ENCODE measurements at regions not wholly inside any gene's neighbourhood (a gene's known extent, or its start where the extent isn't known, plus 50 kb on each side); places are given as distances from the start of the nearest gene placed in this dataset.
"Not testable (repeated sequence)": the region's sequence is repeated elsewhere in the genome, so short reads cannot be mapped to it uniquely, and the experiment has no call there.

- no peak for DNase-seq (ENCODE audit: low read depth in 2 of 2)
Observed at GRCh38 chr5:32534041-32534440, 51.3 kb upstream of the SUB1 start.

DNA sequence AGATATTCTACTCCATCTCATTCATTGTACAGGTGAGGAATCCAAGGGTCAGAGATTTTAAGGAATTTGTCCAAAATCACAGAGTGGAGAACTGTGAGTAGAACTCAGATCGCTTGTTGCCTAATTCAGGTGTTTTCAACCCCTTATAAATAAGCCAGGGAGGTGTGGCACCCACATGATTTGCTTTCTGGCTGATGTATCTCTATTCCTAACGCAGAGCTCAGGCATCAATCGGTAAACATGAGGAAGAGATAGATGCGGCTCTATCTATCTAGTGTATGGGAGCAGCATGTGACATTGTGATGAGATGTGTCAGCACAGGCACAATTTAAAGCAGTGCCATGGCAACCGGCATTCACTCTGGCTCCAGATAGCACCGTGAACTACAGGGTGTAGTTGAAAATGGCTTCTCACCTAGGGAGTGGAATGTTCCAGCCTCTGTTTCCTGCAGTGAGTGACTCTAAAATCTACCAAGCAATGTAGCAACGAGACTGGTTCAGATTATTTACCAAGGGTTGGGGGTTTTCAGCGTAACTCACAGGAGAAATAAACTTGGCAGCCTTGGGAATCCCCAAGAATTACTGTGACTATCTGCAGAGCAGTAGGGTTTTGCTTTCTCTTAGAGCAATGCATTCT is 53.4 kb upstream of the SUB1 start:
- peak; percentile 21 to 27 for DNase-seq (ENCODE audit: low read depth in 2 of 2)

- DNase-seq (ENCODE audit: low read depth in 2 of 2): not testable (repeated sequence)
Observed at GRCh38 chr5:32527321-32527720, 58.0 kb upstream of the SUB1 start.

GRCh38 chr5:32526810-32527209 is 58.5 kb upstream of the SUB1 start:
- no peak for DNase-seq (ENCODE audit: low read depth in 2 of 2)

DNA sequence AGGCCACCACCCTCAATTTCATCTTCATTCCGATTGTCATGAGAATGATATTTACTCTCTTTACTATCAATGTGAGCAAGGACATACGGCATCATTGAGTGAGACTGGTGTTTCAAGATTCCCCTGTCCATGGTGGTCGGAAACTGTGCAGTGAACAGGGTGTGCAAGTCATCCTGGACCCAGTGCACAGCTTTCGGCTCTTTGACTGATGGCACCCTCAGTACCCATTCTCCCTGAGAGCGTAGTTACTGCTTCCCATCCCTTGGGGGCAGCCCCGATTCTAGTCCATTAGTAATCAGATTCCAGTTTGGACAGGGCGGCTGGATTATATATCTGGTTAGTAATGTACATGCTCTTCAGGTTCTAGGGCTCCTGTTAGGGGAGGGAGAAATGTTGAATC is 61.7 kb upstream of the SUB1 start:
- DNase-seq (ENCODE audit: low read depth in 2 of 2): no peak

DNA sequence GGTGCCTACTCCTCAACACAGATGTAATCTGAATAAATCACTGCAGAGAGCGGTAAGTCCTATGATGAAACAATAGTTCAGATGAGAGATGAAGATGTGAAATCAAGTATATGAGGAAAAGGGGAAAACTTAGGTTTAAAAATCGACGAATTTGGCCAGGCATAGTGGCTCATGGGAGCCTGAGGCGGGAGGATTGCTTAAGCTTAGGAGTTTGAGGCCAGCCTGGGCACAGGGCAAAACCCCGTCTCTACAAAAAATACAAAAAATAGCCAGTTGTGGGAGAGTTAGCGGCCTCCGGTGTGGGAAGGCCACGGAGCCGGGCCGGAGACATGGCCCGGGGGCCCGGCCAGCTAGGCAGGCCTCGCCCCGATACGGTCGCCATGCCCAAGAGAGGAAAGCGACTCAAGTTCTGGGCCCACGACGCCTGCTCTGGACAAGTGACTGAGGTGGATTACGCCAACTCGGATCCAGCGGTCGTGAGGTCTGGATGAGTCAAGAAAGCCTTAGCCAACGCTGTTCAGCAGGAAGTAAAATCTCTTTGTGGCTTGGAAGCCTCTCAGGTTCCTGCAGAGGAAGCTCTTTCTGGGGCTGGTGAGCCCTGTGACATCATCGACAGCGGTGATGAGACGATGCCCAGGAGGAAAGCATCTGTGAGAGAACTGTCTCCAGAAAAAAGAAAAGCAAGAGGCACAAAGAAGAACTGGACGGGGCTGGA is 62.8 kb upstream of the SUB1 start:
- DNase-seq (ENCODE audit: low read depth in 2 of 2): peak in 1 of 2 donors; percentile 13

DNA sequence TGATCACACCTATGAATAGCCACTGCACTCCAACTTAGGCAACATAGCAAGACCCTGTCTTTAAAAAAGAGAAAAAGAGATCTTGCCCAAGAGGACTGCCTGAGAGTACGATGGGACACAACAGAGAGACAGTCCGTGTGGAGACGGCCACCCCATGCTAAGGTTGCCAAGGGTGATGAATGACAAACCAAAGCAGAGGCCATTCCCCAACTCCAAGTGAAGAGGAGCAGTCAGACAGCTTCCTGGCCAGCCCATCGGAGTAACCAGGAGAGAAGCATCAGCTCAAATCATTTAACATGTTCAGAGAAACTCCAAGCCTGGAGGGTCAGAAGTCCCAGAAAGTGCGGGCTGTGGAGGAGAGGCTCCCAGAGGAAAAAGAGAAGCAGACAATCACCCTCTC is 63.9 kb upstream of the SUB1 start:
- DNase-seq (ENCODE audit: low read depth in 2 of 2): no peak

DNA sequence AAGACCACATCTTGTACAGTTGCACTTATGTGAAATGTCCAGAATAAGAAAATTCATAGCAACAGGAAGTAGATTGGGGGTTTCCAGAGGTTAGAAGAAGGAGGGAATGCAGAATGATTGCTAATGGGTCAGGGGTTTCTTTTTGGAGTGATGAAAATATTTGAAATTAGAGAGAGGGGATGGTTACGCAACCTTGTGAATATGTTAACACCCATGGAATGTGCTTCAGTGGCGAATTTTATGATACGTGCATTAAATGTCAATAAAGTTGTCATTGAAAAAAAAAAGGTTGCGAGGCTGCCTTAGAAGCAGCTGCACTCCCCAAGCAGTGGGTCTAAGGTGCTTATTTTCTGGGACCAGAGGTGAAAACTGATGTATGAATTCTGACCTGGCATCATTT is 64.4 kb upstream of the SUB1 start:
- no peak for DNase-seq (ENCODE audit: low read depth in 2 of 2)

GRCh38 chr5:32520356-32520755 is 65.0 kb upstream of the SUB1 start:
- no peak for DNase-seq (ENCODE audit: low read depth in 2 of 2)

- DNase-seq (ENCODE audit: low read depth in 2 of 2): no peak
Observed at GRCh38 chr5:32519508-32519907, 65.8 kb upstream of the SUB1 start.

DNA sequence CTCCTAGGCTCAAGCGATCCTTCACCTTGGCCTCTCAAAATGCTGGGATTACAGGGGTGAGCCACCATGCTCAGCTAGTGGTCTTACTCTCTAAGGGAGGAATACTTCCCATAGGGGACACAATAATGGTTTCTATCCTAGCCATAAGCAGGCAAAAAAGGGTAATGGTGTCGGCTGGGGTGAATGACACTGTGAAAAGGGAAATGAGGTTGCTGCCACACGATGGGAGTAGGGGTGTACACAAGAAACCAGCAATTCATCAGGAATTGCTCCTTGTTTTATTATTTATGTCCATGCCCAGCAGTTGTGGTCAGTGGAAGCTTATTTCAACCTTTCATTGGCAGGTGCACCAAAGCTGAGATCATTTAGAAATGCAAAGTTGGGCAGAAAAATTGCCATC is 70.3 kb upstream of the ZFR start:
- no peak for DNase-seq (ENCODE audit: low read depth in 2 of 2)

GRCh38 chr5:32512926-32513325 is 68.4 kb upstream of the ZFR start:
- DNase-seq (ENCODE audit: low read depth in 2 of 2): no peak

DNA sequence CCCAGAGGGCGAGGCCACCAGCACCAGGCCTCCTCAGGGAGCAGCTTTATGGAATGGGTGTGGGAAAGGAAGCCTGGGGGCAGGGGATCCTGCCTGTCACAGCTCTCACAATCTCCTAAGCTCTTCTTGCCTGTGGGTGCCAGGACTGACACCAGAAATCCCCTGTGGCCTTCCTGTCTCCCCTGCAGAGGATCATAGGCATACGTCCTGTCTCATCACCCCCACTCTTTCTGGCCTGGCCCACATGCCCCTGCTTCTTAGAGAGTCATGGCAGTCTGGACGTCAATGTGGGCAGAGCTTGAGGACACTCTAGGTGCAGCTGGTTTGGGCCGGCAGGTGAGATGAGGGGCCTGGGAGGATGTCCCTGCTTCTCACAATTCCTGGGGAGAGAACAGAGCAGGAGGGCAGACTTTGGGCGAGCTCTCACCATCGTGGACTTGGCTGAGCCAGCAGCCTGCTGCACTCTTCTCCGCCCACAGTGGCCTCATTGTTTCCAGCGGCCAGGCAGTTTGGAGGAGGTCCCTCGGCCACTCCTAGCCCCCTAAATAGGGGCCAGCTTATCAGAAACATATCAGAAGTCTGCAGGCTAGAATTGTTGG is 67.3 kb upstream of the ZFR start:
- DNase-seq (ENCODE audit: low read depth in 2 of 2): no peak

GRCh38 chr5:32510860-32511259 is 66.3 kb upstream of the ZFR start:
- no peak for DNase-seq (ENCODE audit: low read depth in 2 of 2)

DNA sequence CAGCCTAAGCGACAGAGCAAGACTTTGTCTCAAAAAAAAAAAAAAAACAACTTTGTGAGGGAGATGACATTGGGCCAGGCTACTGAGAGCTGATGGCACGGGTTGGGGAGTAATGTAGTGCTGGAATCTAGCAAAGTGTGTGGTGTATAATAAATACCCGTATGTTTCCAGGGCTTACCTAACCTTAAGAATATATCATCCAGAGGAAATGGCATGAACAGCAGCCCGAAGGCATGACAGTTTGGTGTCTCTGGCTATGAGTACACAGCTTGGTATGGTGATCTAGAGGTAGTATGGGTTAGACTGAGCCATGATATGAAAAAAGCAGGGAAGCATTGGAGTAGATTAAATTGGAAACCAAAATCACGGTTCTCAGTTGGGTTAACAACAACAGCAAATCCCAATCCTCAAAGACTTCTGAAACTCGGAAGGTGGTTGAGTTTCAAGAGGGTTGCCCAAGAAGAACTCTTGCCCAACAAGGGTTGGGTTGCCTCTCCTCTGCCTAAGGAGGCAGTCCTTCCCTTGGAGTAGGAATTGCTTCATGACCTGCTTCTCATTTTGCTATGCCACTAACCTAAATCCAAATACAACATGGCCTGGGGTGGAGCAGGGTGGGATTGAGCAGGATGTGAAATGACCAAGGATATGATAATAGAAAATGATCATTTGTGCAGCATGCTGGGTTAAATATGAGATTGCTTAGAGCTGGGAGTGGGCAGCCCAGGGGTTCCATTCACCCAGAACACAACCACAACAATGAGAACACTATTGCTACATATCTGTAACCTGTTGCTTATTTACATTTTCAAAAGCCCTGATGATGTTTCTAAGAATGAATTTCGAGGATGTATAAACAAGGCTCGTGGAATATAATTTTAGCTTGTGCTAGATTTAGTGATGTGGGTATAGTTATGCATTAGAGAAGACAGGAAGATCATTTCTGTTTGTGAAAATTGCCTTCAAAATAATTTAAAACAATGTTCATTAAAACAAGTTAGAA is 64.6 kb upstream of the ZFR start:
- DNase-seq (ENCODE audit: low read depth in 2 of 2): no peak

DNA sequence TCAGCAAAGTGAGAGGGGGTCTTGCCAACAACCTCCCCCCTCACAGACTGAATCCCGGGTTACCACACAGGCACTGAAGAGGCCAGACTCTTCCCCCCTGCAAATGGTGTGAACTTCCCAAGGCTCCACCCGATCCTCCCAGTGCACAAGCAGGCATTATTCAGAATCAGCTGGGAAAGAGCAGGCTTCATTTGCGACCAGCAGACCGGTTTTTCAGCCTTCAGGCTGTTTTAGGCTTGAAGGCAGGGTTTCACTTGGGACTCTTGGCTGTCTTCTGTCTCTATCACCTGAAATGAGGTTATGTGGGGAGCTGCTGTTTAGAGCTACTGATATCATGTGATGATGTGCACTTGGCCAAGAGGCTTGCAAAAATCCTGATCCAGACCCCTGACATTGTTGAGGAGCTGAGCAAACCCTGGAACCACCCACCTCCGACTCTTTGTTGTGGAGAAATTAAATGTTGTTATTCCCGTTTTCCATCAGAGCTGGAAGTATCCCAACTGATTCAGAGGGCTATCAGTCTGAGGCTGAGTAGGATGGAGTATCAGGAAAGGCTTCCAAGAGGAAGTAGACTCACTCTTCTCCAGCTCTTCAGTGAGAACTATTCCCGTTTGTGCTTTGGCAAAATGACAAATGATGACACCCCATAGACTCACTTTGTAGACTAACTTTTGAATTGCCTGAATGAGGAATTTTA is 63.3 kb upstream of the ZFR start:
- DNase-seq (ENCODE audit: low read depth in 2 of 2): no peak

- DNase-seq (ENCODE audit: low read depth in 2 of 2): no peak
Observed at GRCh38 chr5:32506799-32507198, 62.3 kb upstream of the ZFR start.

DNA sequence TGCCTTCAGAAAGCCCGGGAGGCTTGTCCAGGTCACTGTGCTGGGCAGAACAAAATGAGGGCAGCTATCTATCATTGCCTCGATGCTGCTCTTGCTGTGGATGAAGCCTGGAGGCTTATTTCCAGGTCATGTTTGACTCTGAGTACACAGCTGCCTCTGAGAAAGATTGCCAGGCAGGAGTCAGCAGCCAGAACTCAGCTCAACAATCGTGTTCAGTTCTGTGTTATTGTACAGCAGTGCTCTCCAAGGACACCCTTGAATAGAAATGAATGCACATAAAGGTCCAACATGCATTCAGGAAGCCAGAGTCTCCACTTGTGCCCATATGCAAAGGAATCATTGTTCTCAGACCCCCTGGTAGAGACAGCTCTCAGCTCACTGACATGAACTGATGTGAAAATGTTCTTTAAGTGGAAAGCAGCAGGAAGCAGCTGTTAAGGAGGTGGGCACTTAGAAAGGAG is 61.7 kb upstream of the ZFR start:
- no peak for DNase-seq (ENCODE audit: low read depth in 2 of 2)

- DNase-seq (ENCODE audit: low read depth in 2 of 2): no peak
Observed at GRCh38 chr5:32505756-32506155, 61.2 kb upstream of the ZFR start.

GRCh38 chr5:32504989-32505596 is 60.6 kb upstream of the ZFR start:
- peak in 1 of 2 donors; percentile 7 for DNase-seq (ENCODE audit: low read depth in 2 of 2)
